B cell (primary cell): ENCODE measurements at regions not wholly inside any gene's neighbourhood (a gene's known extent, or its start where the extent isn't known, plus 50 kb on each side); places are given as distances from the start of the nearest gene placed in this dataset.

Experiments
- ATAC-seq: fragments of 200-7000 bp; cut with Tn5 transposase; one replicate; pipeline ENCODE4 v1.10.0; 2021; ENCODE audit warnings: low read depth, mild to moderate bottlenecking, moderate number of reproducible peaks, moderate library complexity
- CTCF ChIA-PET: fragments of 350-600 bp; sonication (Branson Sonifier 250); formaldehyde crosslinking; loops from one replicate; lab custom pipeline; 2021; ENCODE audit warnings: antibody characterized with exemption, inconsistent platforms; lab: Charles Lee
- POLR2A ChIA-PET: fragments of 350-600 bp; sonication (Branson Sonifier 250); formaldehyde crosslinking; loops from one replicate; lab custom pipeline; 2021; ENCODE audit warnings: antibody characterized with exemption; lab: Charles Lee
- DNase-seq: peaks from one replicate; pipeline ENCODE4 v3.0.0; 2013
- H2AFZ ChIP-seq: 2 replicates; pipeline ENCODE4 v1.6.1; 2012; ENCODE audit warnings: mild to moderate bottlenecking, low read depth, low read length; ENCODE audit not compliant: insufficient read depth, poor library complexity, severe bottlenecking
- H3K27ac ChIP-seq, 2 donors: 1 replicate in 1 of 2; 2 replicates in 1 of 2; pipeline ENCODE4 v1.5.1; 2012 to 2013; ENCODE audit warnings: low read length in 2 of 2, mild to moderate bottlenecking in 2 of 2, moderate library complexity in 1 of 2
- H3K27me3 ChIP-seq, 4 experiments: fragments of 200-600 bp in 1 of 4; sonication (generic) in 1 of 4; replicated peaks in 1 of 4; 1 replicate in 2 of 4; 2 replicates in 2 of 4; pipeline versions ENCODE4 v1.6.1 to v1.7.0; 2013 to 2016; ENCODE audit warnings: low read length in 3 of 4, mild to moderate bottlenecking in 2 of 4, mixed read lengths in 1 of 4, moderate library complexity in 1 of 4; ENCODE audit not compliant: insufficient read depth in 4 of 4, control insufficient read depth in 3 of 4; ENCODE audit errors: control extremely low read depth in 1 of 4
- H3K36me3 ChIP-seq, 2 experiments: replicated peaks in 1 of 2; 1 replicate in 1 of 2; 2 replicates in 1 of 2; pipeline versions ENCODE4 v1.6.1 to v1.7.1; 2013; ENCODE audit warnings: low read length in 1 of 2; ENCODE audit not compliant: insufficient read depth in 2 of 2, control insufficient read depth in 1 of 2; ENCODE audit errors: control extremely low read depth in 1 of 2, extremely low read depth in 1 of 2
- H3K4me1 ChIP-seq, 2 donors: fragments of 200-600 bp in 1 of 2; sonication (generic) in 1 of 2; 1 replicate in 1 of 2; 2 replicates in 1 of 2; pipeline versions ENCODE4 v1.5.1 to v1.6.1; 2013 to 2017; ENCODE audit warnings: low read length in 2 of 2; ENCODE audit not compliant: control insufficient read depth in 2 of 2, insufficient read depth in 2 of 2
- H3K4me2 ChIP-seq: replicated peaks from 2 replicates; pipeline ENCODE3; 2012; ENCODE audit warnings: mild to moderate bottlenecking, low read depth, low read length; ENCODE audit not compliant: poor library complexity, severe bottlenecking
- H3K4me3 ChIP-seq, 5 experiments: fragments of 200-600 bp in 1 of 5; sonication (generic) in 1 of 5; 1 replicate in 3 of 5; 2 replicates in 2 of 5; pipeline versions ENCODE4 v1.5.1 to v1.7.0; 2011 to 2016; ENCODE audit warnings: low read length in 4 of 5, mild to moderate bottlenecking in 4 of 5, low read depth in 2 of 5, control low read depth in 1 of 5, moderate library complexity in 1 of 5; ENCODE audit not compliant: insufficient read depth in 1 of 5; ENCODE audit errors: control extremely low read depth in 1 of 5, extremely low read depth in 1 of 5
- H3K79me2 ChIP-seq: fragments of 200-600 bp; sonication (generic); one replicate; pipeline ENCODE4 v1.6.0; 2016; ENCODE audit warnings: low read length; ENCODE audit not compliant: control insufficient read depth, insufficient read depth
- H3K9ac ChIP-seq: fragments of 200-600 bp; sonication (generic); 2 replicates; pipeline ENCODE4 v1.6.1; 2017; ENCODE audit warnings: mild to moderate bottlenecking, low read length, moderate library complexity
- H3K9me3 ChIP-seq, 3 donors: one replicate each; pipeline versions ENCODE4 v1.6.1 to v1.7.1; 2013; ENCODE audit warnings: low read length in 2 of 3; ENCODE audit not compliant: control insufficient read depth in 2 of 3, insufficient read depth in 1 of 3; ENCODE audit errors: control extremely low read depth in 1 of 3
- H4K20me1 ChIP-seq: 2 replicates; pipeline ENCODE4 v1.6.0; 2012; ENCODE audit warnings: mild to moderate bottlenecking, low read length; ENCODE audit not compliant: insufficient read depth, control insufficient read depth, poor library complexity, severe bottlenecking
- H3K27ac Mint-ChIP-seq: one replicate; pipeline ENCODE4 v1.8.0; 2021; ENCODE audit warnings: mixed read lengths
- H3K27me3 Mint-ChIP-seq: one replicate; pipeline ENCODE4 v1.8.0; 2021; ENCODE audit warnings: mixed read lengths
- H3K4me1 Mint-ChIP-seq: one replicate; pipeline ENCODE4 v1.8.0; 2021; ENCODE audit warnings: mixed read lengths
- H3K4me3 Mint-ChIP-seq: one replicate; pipeline ENCODE4 v1.8.0; 2021; ENCODE audit warnings: mixed read lengths
- H3K9me3 Mint-ChIP-seq: one replicate; pipeline ENCODE4 v1.8.0; 2022; ENCODE audit warnings: mixed read lengths; ENCODE audit not compliant: insufficient read depth
- CTCF ChIP-seq: fragments of 200-600 bp; IDR thresholded peaks from one replicate; pipeline ENCODE4 v1.8.0; 2022; ENCODE audit warnings: antibody characterized with exemption, mild to moderate bottlenecking
- EZH2 ChIP-seq: IDR thresholded peaks from 2 replicates; pipeline ENCODE4 v1.6.1; 2012; ENCODE audit warnings: borderline replicate concordance, low read depth, mild to moderate bottlenecking, moderate library complexity, low read length; ENCODE audit not compliant: insufficient read depth, poor library complexity, severe bottlenecking
- WGBS: methylation state at CpG from one replicate; pipeline ENCODE4 v1.1.5; 2013; ENCODE audit warnings: missing lambda C conversion rate; ENCODE audit not compliant: insufficient coverage; 5-methylcytosine and 5-hydroxymethylcytosine counted together
- intact Hi-C: fragments of 100-400 bp; cut with micrococcal nuclease; formaldehyde crosslinking; loops from one replicate; pipeline ENCODE4 v1.10.0; 2022

- no peaks in the 10 kb centered on the region for H3K79me2 ChIP-seq
- ATAC-seq: no peak
- no peak overlapping the region for H3K9ac ChIP-seq
- WGBS: 100% methylated on average over 1 of the region's 5 CpGs
- peaks cover 7% of the 10 kb centered on the region for H3K4me1 Mint-ChIP-seq
- H4K20me1 ChIP-seq: no peaks in the 10 kb centered on the region
- no peaks in the 10 kb centered on the region for H3K4me1 ChIP-seq
- no peaks in the 10 kb centered on the region for H3K27me3 Mint-ChIP-seq
- H3K27me3 ChIP-seq: no peaks in the 10 kb centered on the region
- intact Hi-C loops: no loop called here
- no peaks in the 10 kb centered on the region for H3K9me3 Mint-ChIP-seq
- no peak overlapping the region for H3K27ac ChIP-seq
- no peak overlapping the region for H2AFZ ChIP-seq
- H3K4me3 ChIP-seq: no peak overlapping the region
- no peaks in the 10 kb centered on the region for H3K36me3 ChIP-seq
- H3K27ac Mint-ChIP-seq: no peak overlapping the region
- POLR2A ChIA-PET: no interaction called here
- no peak overlapping the region for H3K4me2 ChIP-seq
- peak; percentile 10 for DNase-seq
- CTCF ChIA-PET: no interaction called here
- no peaks in the 10 kb centered on the region for H3K9me3 ChIP-seq
- TF ChIP-seq CTCF (no peak), EZH2 (no peak)
- H3K4me3 Mint-ChIP-seq: no peak overlapping the region
Observed at GRCh38 chr18:56162311-56163265, 475.8 kb downstream of the TXNL1 start.

- TF ChIP-seq CTCF (no peak), EZH2 (no peak)
- 28% methylated on average over 2 of the region's 6 CpGs for WGBS
- ATAC-seq (no peak), DNase-seq (no peak)
- Histone ChIP-seq H3K4me2 (no peak overlapping the region), H3K36me3 (no peaks in the 10 kb centered on the region), H3K79me2 (no peaks in the 10 kb centered on the region), H4K20me1 (no peaks in the 10 kb centered on the region), H3K27me3 (no peaks in the 10 kb centered on the region), H3K4me3 (no peak overlapping the region), H3K9ac (no peak overlapping the region), H3K27ac (no peak overlapping the region), H3K4me1 (no peaks in the 10 kb centered on the region), H2AFZ (no peak overlapping the region), H3K9me3 (no peaks in the 10 kb centered on the region)
- Mint-ChIP-seq H3K27ac (no peak overlapping the region), H3K4me3 (no peak overlapping the region), H3K4me1 (peaks cover 7% of the 10 kb centered on the region), H3K27me3 (no peaks in the 10 kb centered on the region), H3K9me3 (no peaks in the 10 kb centered on the region)
- intact Hi-C loops: no loop called here
- ChIA-PET POLR2A (no interaction called here), CTCF (no interaction called here)
Observed at GRCh38 chr18:56161566-56162260, 476.7 kb downstream of the TXNL1 start.
